Stimulated activated CD4-positive, alpha-beta T cell treated with anti-CD3 and anti-CD28 coated beads, Interleukin-2, amount 100 ng/mL, for 4 hours (primary cell): ENCODE measurements at regions not wholly inside any gene's neighbourhood (a gene's known extent, or its start where the extent isn't known, plus 50 kb on each side); places are given as distances from the start of the nearest gene placed in this dataset.

Experiments used
- DNase-seq: peaks from one replicate; pipeline ENCODE4 v3.0.0-alpha.2; 2020; ENCODE audit warnings: low read depth

- no peak for DNase-seq
Observed at GRCh38 chr4:14631806-14632440, 370.4 kb upstream of the CPEB2 start.

- DNase-seq, result no peak
Observed at GRCh38 chr4:14636563-14636962, 365.7 kb upstream of the CPEB2 start.

GRCh38 chr4:14640476-14640875 is 361.8 kb upstream of the CPEB2 start:
- no peak for DNase-seq

- no peak for DNase-seq
Observed at GRCh38 chr4:14641871-14642270, 360.4 kb upstream of the CPEB2 start.

GRCh38 chr4:14644580-14645282 is 357.6 kb upstream of the CPEB2 start:
- DNase-seq, result no peak

- DNase-seq, result no peak
Observed at GRCh38 chr4:14646831-14647230, 355.4 kb upstream of the CPEB2 start.

- no peak for DNase-seq
Observed at GRCh38 chr4:14650127-14650526, 352.2 kb upstream of the CPEB2 start.

GRCh38 chr4:14652522-14652921 is 349.8 kb upstream of the CPEB2 start:
- no peak for DNase-seq

- DNase-seq, result no peak
Observed at GRCh38 chr4:14653338-14653737, 348.9 kb upstream of the CPEB2 start.

- no peak for DNase-seq
Observed at GRCh38 chr4:14659286-14659685, 343.0 kb upstream of the CPEB2 start.

GRCh38 chr4:14667624-14668151 is 334.6 kb upstream of the CPEB2 start:
- DNase-seq, result no peak

- no peak for DNase-seq
Observed at GRCh38 chr4:14668296-14668695, 334.0 kb upstream of the CPEB2 start.

- DNase-seq, result no peak
Observed at GRCh38 chr4:14669371-14669770, 332.9 kb upstream of the CPEB2 start.

- DNase-seq, result no peak
Observed at GRCh38 chr4:14671146-14671545, 331.1 kb upstream of the CPEB2 start.

GRCh38 chr4:14675279-14675985 is 326.8 kb upstream of the CPEB2 start:
- DNase-seq, result no peak

GRCh38 chr4:14679906-14680305 is 322.4 kb upstream of the CPEB2 start:
- no peak for DNase-seq

GRCh38 chr4:14681330-14681729 is 321.0 kb upstream of the CPEB2 start:
- no peak for DNase-seq

- DNase-seq, result no peak
Observed at GRCh38 chr4:14693728-14694127, 308.6 kb upstream of the CPEB2 start.

GRCh38 chr4:14695095-14695845 is 307.0 kb upstream of the CPEB2 start:
- no peak for DNase-seq

GRCh38 chr4:14700083-14700482 is 302.2 kb upstream of the CPEB2 start:
- no peak for DNase-seq

GRCh38 chr4:14700544-14700943 is 301.7 kb upstream of the CPEB2 start:
- DNase-seq, result no peak

- no peak for DNase-seq
Observed at GRCh38 chr4:14701389-14701788, 300.9 kb upstream of the CPEB2 start.
